CD8-positive, alpha-beta memory T cell (primary cell): ENCODE measurements at regions not wholly inside any gene's neighbourhood (a gene's known extent, or its start where the extent isn't known, plus 50 kb on each side); places are given as distances from the start of the nearest gene placed in this dataset.

ENCODE experiments used
- CTCF ChIA-PET: fragments of 350-600 bp; sonication (Branson Sonifier 250); formaldehyde crosslinking; loops from one replicate; lab custom pipeline; 2021; ENCODE audit warnings: antibody characterized with exemption; lab: Charles Lee
- POLR2A ChIA-PET: fragments of 350-600 bp; sonication (Branson Sonifier 250); formaldehyde crosslinking; loops from one replicate; lab custom pipeline; 2021; ENCODE audit warnings: antibody characterized with exemption; lab: Charles Lee
- DNase-seq, 5 donors: peaks; one replicate each; pipeline versions ENCODE4 v3.0.0 to v3.0.0-alpha.2; 2020 to 2022; ENCODE audit warnings: mixed read lengths in 1 of 5
- H3K27ac ChIP-seq: one replicate; pipeline ENCODE4 v1.7.0; 2013; ENCODE audit warnings: low read depth, mild to moderate bottlenecking, low read length, moderate library complexity
- H3K27me3 ChIP-seq: 2 replicates; pipeline ENCODE4 v1.7.0; 2013; ENCODE audit warnings: low read length, mild to moderate bottlenecking; ENCODE audit not compliant: insufficient read depth, poor library complexity, severe bottlenecking
- H3K36me3 ChIP-seq: 2 replicates; pipeline ENCODE4 v1.7.0; 2013; ENCODE audit warnings: mild to moderate bottlenecking, low read length, moderate library complexity; ENCODE audit not compliant: insufficient read depth
- H3K4me1 ChIP-seq: 2 replicates; pipeline ENCODE4 v1.7.0; 2013; ENCODE audit warnings: mild to moderate bottlenecking, low read length, moderate library complexity; ENCODE audit not compliant: insufficient read depth
- H3K4me3 ChIP-seq: 2 replicates; pipeline ENCODE4 v1.7.0; 2013; ENCODE audit warnings: mild to moderate bottlenecking, low read length
- H3K9me3 ChIP-seq: 2 replicates; pipeline ENCODE4 v1.7.0; 2013; ENCODE audit warnings: mild to moderate bottlenecking, low read length
- H3K27ac Mint-ChIP-seq, 8 donors: one replicate each; pipeline ENCODE4 v1.8.0; 2020 to 2021; ENCODE audit warnings: mixed read lengths in 8 of 8, mild to moderate bottlenecking in 6 of 8, inconsistent platforms in 3 of 8, moderate library complexity in 3 of 8
- H3K27me3 Mint-ChIP-seq, 2 donors: one replicate each; pipeline ENCODE4 v1.8.0; 2020 to 2021; ENCODE audit warnings: mixed read lengths in 2 of 2, mild to moderate bottlenecking in 1 of 2, moderate library complexity in 1 of 2
- H3K36me3 Mint-ChIP-seq, 3 donors: one replicate each; pipeline ENCODE4 v1.8.0; 2020 to 2021; ENCODE audit warnings: mixed read lengths in 3 of 3, inconsistent platforms in 1 of 3, mild to moderate bottlenecking in 1 of 3
- H3K4me1 Mint-ChIP-seq, 3 donors: one replicate each; pipeline ENCODE4 v1.8.0; 2020 to 2021; ENCODE audit warnings: mixed read lengths in 3 of 3, inconsistent platforms in 1 of 3, mild to moderate bottlenecking in 1 of 3
- H3K4me3 Mint-ChIP-seq, 7 donors: one replicate each; pipeline ENCODE4 v1.8.0; 2020 to 2021; ENCODE audit warnings: mixed read lengths in 7 of 7, mild to moderate bottlenecking in 6 of 7, moderate library complexity in 4 of 7, inconsistent platforms in 2 of 7
- H3K9me3 Mint-ChIP-seq, 5 donors: one replicate each; pipeline ENCODE4 v1.8.0; 2020 to 2022; ENCODE audit warnings: mixed read lengths in 5 of 5, mild to moderate bottlenecking in 3 of 5, moderate library complexity in 2 of 5, inconsistent platforms in 1 of 5

DNA sequence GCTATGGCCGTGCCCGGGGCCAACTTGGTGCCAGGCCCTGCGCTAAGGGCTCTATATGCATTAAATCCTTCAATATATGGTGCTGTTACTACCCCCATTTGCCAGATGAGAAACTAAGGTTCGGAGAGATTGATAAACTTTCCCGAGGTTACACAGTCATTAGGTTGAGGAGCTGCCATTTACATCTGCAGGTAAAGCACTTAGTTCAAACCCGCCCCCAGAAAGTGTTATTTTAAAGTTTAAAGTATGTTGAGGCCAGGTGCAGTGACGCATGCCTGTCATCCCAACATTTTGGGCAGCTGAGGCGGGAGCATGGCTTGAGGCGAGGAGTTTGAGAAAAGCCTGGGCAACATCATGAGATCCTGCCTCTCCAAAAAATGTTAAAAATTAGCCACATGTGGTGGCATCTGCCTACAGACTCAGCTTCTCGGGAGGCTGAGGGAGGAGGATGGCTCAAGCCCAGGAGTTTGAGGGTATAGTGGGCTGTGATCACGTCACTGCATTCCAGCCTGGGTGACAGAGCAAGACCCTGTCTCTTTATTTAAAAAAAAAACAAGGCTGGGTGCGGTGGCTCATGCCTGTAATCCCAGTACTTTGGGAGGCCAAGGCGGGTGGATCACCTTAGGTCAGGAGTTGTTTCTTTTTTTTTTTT lies 264.7 kb downstream of the PARN start:
- Histone ChIP-seq H3K27ac (no peak overlapping the region), H3K9me3 (no peaks in the 10 kb centered on the region), H3K27me3 (no peaks in the 10 kb centered on the region), H3K36me3 (no peaks in the 10 kb centered on the region), H3K4me3 (no peak overlapping the region), H3K4me1 (no peaks in the 10 kb centered on the region)
- Mint-ChIP-seq H3K9me3 (no peaks in the 10 kb centered on the region), H3K27me3 (peaks cover 1 to 10% of the 10 kb centered on the region in 2 donors), H3K27ac (peak overlapping the region in 1 of 8 donors; percentile 70), H3K36me3 (no peaks in the 10 kb centered on the region), H3K4me1 (no peaks in the 10 kb centered on the region), H3K4me3 (no peak overlapping the region)
- ChIA-PET CTCF (no interaction called here), POLR2A (no interaction called here)
- DNase-seq: no peak

DNA sequence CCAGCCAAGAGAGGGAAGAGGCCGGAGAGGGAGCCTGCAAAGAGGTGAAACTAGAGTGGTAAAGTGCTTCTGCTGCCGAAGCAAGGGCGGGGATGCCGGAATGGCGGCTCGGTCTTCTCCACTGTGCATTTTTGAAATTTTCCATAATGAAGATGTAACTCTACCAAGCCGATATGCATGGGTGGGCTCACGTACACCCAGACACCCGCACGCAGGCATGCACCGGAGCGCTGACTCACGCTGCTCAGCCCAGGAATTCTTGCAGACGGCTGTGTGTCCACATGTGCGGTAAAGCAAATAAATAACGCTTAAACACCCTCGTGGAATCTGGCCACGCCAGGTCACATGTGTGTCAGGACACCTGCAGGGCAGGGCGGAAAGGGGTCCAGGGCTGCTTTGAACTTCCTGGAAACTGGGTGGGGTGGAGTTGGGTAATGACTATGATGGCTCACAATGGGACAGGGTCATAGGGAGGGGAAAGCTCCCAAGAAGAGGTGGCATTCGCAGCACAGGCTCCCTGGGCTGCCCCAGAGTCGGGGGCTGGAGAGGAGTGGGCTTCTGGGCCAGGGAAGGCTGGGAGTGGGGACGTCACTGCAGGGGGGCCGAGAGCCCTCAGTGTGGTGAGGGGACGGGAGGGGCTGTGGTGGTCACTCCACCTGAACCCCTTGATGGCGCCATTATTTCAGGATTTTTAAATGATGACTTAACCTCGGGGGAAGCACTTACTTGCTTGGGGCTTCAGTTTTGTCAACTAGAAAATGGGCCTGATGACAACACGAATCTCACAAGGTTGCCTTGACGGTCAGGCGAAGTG lies 265.5 kb downstream of the PARN start:
- Histone ChIP-seq H3K9me3 (no peaks in the 10 kb centered on the region), H3K27me3 (no peaks in the 10 kb centered on the region), H3K4me1 (no peaks in the 10 kb centered on the region), H3K36me3 (no peaks in the 10 kb centered on the region), H3K4me3 (no peak overlapping the region), H3K27ac (no peak overlapping the region)
- H3K27ac Mint-ChIP-seq: peak overlapping the region in 1 of 8 donors; percentile 70
- H3K9me3 Mint-ChIP-seq: no peaks in the 10 kb centered on the region
- no peak for DNase-seq
- POLR2A ChIA-PET: no interaction called here
- CTCF ChIA-PET: no interaction called here
- no peak overlapping the region for H3K4me3 Mint-ChIP-seq
- H3K36me3 Mint-ChIP-seq: no peaks in the 10 kb centered on the region
- H3K27me3 Mint-ChIP-seq: peaks cover 1 to 10% of the 10 kb centered on the region in 2 donors
- H3K4me1 Mint-ChIP-seq: no peaks in the 10 kb centered on the region

DNA sequence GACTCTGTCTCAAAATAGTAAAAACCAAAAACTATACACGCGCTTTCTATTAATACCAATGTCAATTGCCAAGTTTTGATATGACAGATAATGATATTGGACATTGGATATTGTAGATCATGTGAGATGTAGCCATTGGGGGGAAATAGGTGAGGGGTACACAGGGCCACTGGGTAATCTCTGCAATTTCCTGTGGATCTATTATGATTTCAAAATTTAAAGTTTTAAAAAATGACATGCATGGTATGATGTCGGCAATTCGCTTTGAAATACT lies 266.0 kb downstream of the PARN start:
- Histone ChIP-seq H3K4me3 (no peak overlapping the region), H3K4me1 (no peaks in the 10 kb centered on the region), H3K27me3 (no peaks in the 10 kb centered on the region), H3K36me3 (no peaks in the 10 kb centered on the region), H3K27ac (no peak overlapping the region), H3K9me3 (no peaks in the 10 kb centered on the region)
- H3K27ac Mint-ChIP-seq: no peak overlapping the region
- CTCF ChIA-PET: no interaction called here
- H3K36me3 Mint-ChIP-seq: no peaks in the 10 kb centered on the region
- peaks cover 0 to under 1% (median 0%) of the 10 kb centered on the region in 5 donors for H3K9me3 Mint-ChIP-seq
- POLR2A ChIA-PET: no interaction called here
- H3K27me3 Mint-ChIP-seq: peaks cover 3 to 12% of the 10 kb centered on the region in 2 donors
- no peaks in the 10 kb centered on the region for H3K4me1 Mint-ChIP-seq
- no peak for DNase-seq
- no peak overlapping the region for H3K4me3 Mint-ChIP-seq

DNA sequence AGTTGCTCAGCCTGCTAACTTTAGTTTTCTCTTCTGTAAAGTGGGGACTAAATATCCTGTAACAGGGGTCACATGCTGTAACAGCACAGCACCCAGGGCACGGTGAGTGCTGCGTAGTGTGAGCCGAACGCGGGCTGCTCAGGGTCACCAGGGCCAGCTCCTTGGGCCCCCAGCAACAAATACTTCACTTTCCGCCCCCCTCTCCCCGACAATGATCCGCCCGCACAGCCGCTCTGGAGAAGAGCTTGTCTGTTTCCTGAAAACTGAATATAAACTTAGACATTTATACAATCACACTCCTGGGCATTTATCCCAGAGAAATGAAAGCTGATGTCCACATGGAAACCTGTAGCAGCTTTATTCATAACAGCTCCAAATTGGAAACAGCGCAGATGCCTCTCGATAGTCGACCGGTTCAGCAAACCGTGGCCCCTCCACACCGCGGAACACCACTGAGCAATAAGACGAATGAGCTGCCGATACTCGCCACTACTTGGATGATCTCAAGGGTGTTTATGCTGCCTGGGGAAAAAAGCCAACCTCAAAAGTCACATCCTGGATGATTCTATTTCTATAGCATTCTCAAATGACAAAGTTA lies 267.2 kb downstream of the PARN start:
- Histone ChIP-seq H3K4me1 (no peaks in the 10 kb centered on the region), H3K4me3 (no peak overlapping the region), H3K36me3 (no peaks in the 10 kb centered on the region), H3K9me3 (no peaks in the 10 kb centered on the region), H3K27me3 (no peaks in the 10 kb centered on the region), H3K27ac (no peak overlapping the region)
- ChIA-PET POLR2A (no interaction called here), CTCF (no interaction called here)
- Mint-ChIP-seq H3K4me1 (no peaks in the 10 kb centered on the region), H3K9me3 (peaks cover 0 to 2% (median 0%) of the 10 kb centered on the region in 5 donors), H3K36me3 (no peaks in the 10 kb centered on the region), H3K27ac (peak overlapping the region in 1 of 8 donors; percentile 7), H3K27me3 (peaks cover 5 to 21% of the 10 kb centered on the region in 2 donors), H3K4me3 (no peak overlapping the region)
- DNase-seq: no peak

DNA sequence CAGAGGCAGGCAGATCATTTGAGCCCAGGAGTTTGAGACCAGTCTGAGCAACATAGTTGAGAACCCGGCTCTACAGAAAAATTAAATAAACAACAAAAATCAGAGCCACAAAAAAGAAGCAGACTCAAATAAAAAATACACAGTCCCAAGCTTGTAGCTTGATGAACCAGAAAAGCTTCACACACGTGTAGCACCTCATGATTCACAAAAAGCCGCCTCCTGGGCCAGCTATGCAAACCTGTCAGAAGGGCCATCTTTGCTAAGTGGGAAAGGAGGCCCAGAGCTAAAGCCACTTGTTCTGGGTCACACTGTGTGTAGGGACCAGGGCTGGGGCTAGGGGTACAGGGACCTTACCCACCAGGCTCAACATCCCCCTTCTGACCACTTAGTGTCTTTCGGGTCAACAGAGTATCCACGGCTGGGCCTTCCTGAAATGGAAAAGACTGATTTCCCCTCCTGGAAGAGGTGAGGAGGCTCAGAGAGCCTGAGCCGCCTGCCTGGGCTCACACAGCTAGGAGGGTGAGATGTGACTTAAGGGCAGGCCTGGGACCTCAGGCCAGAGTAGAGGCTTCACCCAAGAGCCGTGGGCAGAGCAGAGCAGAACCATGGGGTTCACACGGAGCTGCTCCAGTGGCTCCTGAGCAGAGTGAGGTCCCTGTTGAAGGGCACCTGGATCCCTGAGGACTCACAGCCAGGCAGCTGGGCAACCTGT lies 269.6 kb downstream of the PARN start:
- H3K4me1 ChIP-seq: no peaks in the 10 kb centered on the region
- H3K36me3 ChIP-seq: no peaks in the 10 kb centered on the region
- Mint-ChIP-seq H3K27me3 (peaks cover 5 to 29% of the 10 kb centered on the region in 2 donors), H3K4me1 (peaks cover 0 to under 1% (median 0%) of the 10 kb centered on the region in 3 donors), H3K9me3 (peaks cover 0 to 2% (median 0%) of the 10 kb centered on the region in 5 donors), H3K27ac (no peak overlapping the region), H3K4me3 (no peak overlapping the region), H3K36me3 (no peaks in the 10 kb centered on the region)
- no peaks in the 10 kb centered on the region for H3K9me3 ChIP-seq
- DNase-seq: no peak
- POLR2A ChIA-PET: no interaction called here
- H3K27me3 ChIP-seq: no peaks in the 10 kb centered on the region
- CTCF ChIA-PET: interaction anchor here (1.3 kb wide), 1 partner anchor 20 kb away, joined by 3 read pairs; no protein-coding TSS in a partner anchor
- no peak overlapping the region for H3K4me3 ChIP-seq
- H3K27ac ChIP-seq: no peak overlapping the region

DNA sequence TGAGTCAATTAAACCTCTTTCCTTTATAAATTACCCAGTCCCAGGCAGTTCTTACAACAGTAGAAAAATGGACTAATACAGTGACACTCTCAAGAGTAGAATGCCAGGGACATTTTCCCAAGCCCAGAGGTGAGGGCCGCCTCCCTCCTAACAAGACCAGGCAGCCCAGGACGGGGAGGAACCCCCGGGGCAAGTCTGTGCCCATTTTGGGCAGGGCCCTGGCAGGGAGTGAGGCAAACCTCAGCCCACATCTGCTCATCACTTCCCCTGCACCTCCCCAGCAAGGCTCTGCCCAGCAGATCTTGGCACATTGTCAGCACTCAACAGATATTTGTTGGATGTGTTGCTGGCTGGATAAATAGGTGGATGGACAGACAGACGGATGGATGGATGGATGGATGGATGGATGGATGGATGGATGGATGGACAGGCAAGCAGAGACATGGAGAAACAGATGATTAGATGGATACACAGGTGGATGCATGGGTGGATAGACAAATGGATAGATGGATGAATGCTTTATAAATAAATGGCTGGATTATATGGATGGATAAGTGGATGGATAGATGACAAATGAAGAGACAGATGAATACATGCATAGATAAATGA lies 271.3 kb downstream of the PARN start:
- no peak overlapping the region for H3K4me3 ChIP-seq
- H3K4me3 Mint-ChIP-seq: no peak overlapping the region
- H3K27me3 ChIP-seq: no peaks in the 10 kb centered on the region
- peak overlapping the region in 1 of 8 donors; percentile 48 for H3K27ac Mint-ChIP-seq
- ChIA-PET POLR2A (no interaction called here), CTCF (no interaction called here)
- H3K36me3 Mint-ChIP-seq: no peaks in the 10 kb centered on the region
- no peaks in the 10 kb centered on the region for H3K9me3 ChIP-seq
- no peak for DNase-seq
- H3K27me3 Mint-ChIP-seq: peaks cover 5 to 25% of the 10 kb centered on the region in 2 donors
- no peaks in the 10 kb centered on the region for H3K36me3 ChIP-seq
- no peak overlapping the region for H3K27ac ChIP-seq
- peaks cover 0 to 2% (median 0%) of the 10 kb centered on the region in 5 donors for H3K9me3 Mint-ChIP-seq
- no peaks in the 10 kb centered on the region for H3K4me1 ChIP-seq
- H3K4me1 Mint-ChIP-seq: peaks cover 6 to 11% (median 8%) of the 10 kb centered on the region in 3 donors

DNA sequence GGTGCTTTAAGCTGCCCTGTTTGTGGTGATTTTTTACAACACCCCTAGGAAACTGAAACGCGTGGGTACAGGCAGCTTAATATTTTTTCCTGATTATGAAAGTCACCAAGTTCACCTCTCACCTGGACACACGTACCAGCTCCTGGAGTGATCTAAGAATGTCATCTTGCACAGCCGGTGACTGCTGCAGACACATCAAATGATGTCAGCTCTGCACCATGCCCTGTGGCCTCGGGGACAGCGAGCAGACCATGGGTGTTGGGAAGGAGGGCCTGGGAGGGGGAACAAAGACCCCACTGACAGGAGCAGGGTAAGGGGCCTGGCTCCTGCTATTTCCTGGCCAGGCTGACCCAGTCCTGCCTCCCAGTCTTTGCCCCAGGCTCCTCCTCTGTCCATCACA lies 272.7 kb downstream of the PARN start:
- peaks cover 0 to 2% (median 0%) of the 10 kb centered on the region in 5 donors for H3K9me3 Mint-ChIP-seq

More for the DNA sequence above, 272.7 kb downstream of the PARN start:
- Mint-ChIP-seq H3K27me3 (peaks cover 3 to 21% of the 10 kb centered on the region in 2 donors), H3K36me3 (no peaks in the 10 kb centered on the region), H3K4me1 (peaks cover 6 to 11% (median 8%) of the 10 kb centered on the region in 3 donors), H3K27ac (no peak overlapping the region), H3K4me3 (no peak overlapping the region)
- no peak for DNase-seq
- no peaks in the 10 kb centered on the region for H3K4me1 ChIP-seq
- H3K9me3 ChIP-seq: no peaks in the 10 kb centered on the region
- no peak overlapping the region for H3K27ac ChIP-seq
- H3K36me3 ChIP-seq: no peaks in the 10 kb centered on the region
- ChIA-PET POLR2A (no interaction called here), CTCF (no interaction called here)
- no peak overlapping the region for H3K4me3 ChIP-seq
- no peaks in the 10 kb centered on the region for H3K27me3 ChIP-seq
